A673 (cell line): ENCODE measurements at regions not wholly inside any gene's neighbourhood (a gene's known extent, or its start where the extent isn't known, plus 50 kb on each side); places are given as distances from the start of the nearest gene placed in this dataset.

ENCODE experiments used
- BruUV-seq: library from RNA; stranded (reverse); fragments of 400-500 nt; replicated peaks from 2 replicates; lab custom pipeline; 2021; lab: Mats Ljungman, UMichigan
- CTCF ChIA-PET: fragments of 300-600 bp; sonication (Branson Sonifier 250); formaldehyde crosslinking; loops from one replicate; lab custom pipeline; 2022; ENCODE audit warnings: antibody characterized with exemption; lab: Charles Lee
- POLR2A ChIA-PET: fragments of 300-600 bp; sonication (Branson Sonifier 250); formaldehyde crosslinking; loops from one replicate; lab custom pipeline; 2022; ENCODE audit warnings: antibody characterized with exemption; ENCODE audit not compliant: low non-redundant PET; lab: Charles Lee
- DNase-seq: peaks from one replicate; pipeline ENCODE4 v3.0.0-alpha.2; 2015; ENCODE audit warnings: low spot score
- H3K27ac ChIP-seq: fragments of 200-600 bp; sonication (generic); 2 replicates; pipeline ENCODE4 v1.5.1; 2016; ENCODE audit warnings: mixed run types, low read depth, mild to moderate bottlenecking, mixed read lengths, antibody characterized with exemption, low read length; ENCODE audit not compliant: poor library complexity, severe bottlenecking
- H3K27me3 ChIP-seq: fragments of 200-600 bp; sonication (generic); replicated peaks from 2 replicates; pipeline ENCODE4 v1.6.1; 2017; ENCODE audit warnings: mixed run types, low read depth, mild to moderate bottlenecking, mixed read lengths, antibody characterized with exemption, low read length; ENCODE audit not compliant: insufficient read depth, poor library complexity
- H3K36me3 ChIP-seq: fragments of 200-600 bp; sonication (generic); 2 replicates; pipeline ENCODE4 v1.6.1; 2016; ENCODE audit warnings: mixed run types, mild to moderate bottlenecking, mixed read lengths, antibody characterized with exemption, low read length; ENCODE audit not compliant: insufficient read depth, poor library complexity, severe bottlenecking
- H3K4me1 ChIP-seq: fragments of 200-600 bp; sonication (generic); 2 replicates; pipeline ENCODE4 v1.6.1; 2017; ENCODE audit warnings: mixed run types, mild to moderate bottlenecking, mixed read lengths, antibody characterized with exemption, low read length; ENCODE audit not compliant: insufficient read depth, poor library complexity, severe bottlenecking
- H3K4me3 ChIP-seq: fragments of 200-600 bp; sonication (generic); 2 replicates; pipeline ENCODE4 v1.5.1; 2016; ENCODE audit warnings: low read depth, mixed run types, mild to moderate bottlenecking, mixed read lengths, low read length; ENCODE audit not compliant: poor library complexity, severe bottlenecking
- H3K9me3 ChIP-seq: fragments of 200-600 bp; sonication (generic); 2 replicates; pipeline ENCODE4 v1.6.1; 2016; ENCODE audit warnings: mixed run types, low read depth, mild to moderate bottlenecking, mixed read lengths, antibody characterized with exemption, low read length; ENCODE audit not compliant: poor library complexity, severe bottlenecking
- CTCF ChIP-seq: fragments of 300-800, 200-600 bp; sonication (generic); conservative IDR thresholded peaks from 2 replicates; pipeline ENCODE4 v1.5.1; 2017; ENCODE audit warnings: low read depth, mild to moderate bottlenecking, antibody characterized with exemption, low read length, moderate library complexity, mixed read lengths
- EZH2 ChIP-seq: fragments of 200-600 bp; sonication (generic); IDR thresholded peaks from 2 replicates; pipeline ENCODE4 v1.6.1; 2017; ENCODE audit warnings: borderline replicate concordance, low read depth, mild to moderate bottlenecking, mixed read lengths, antibody characterized with exemption, low read length; ENCODE audit not compliant: poor library complexity, severe bottlenecking
- intact Hi-C: fragments of 100-400 bp; cut with micrococcal nuclease; formaldehyde crosslinking; loops from one replicate; pipeline ENCODE4 v1.10.0; 2022; ENCODE audit not compliant: unreplicated experiment

- intact Hi-C loops, result no loop called here
- no peak for DNase-seq
- Histone ChIP-seq H3K9me3 (no peaks in the 10 kb centered on the region), H3K4me1 (peaks cover 4% of the 10 kb centered on the region), H3K27ac (no peak overlapping the region), H3K4me3 (no peak overlapping the region), H3K36me3 (no peaks in the 10 kb centered on the region), H3K27me3 (no peaks in the 10 kb centered on the region)
- CTCF ChIA-PET, result no interaction called here
- BruUV-seq, result no TSS peak
- POLR2A ChIA-PET, result interaction anchor here (0.5 kb wide), 1 partner anchor 1502 kb away, joined by 6 read pairs; no protein-coding TSS in a partner anchor
- TF ChIP-seq CTCF (no peak), EZH2 (no peak)
Measured at GRCh38 chr9:31574006-31574765, 810.3 kb upstream of the ACO1 start.

GRCh38 chr9:31582071-31582470 is 802.4 kb upstream of the ACO1 start:
- H3K36me3 ChIP-seq, result no peaks in the 10 kb centered on the region
- peak; percentile 21 for DNase-seq
- TF ChIP-seq CTCF (no peak), EZH2 (no peak)
- no peak overlapping the region for H3K4me3 ChIP-seq
- H3K27ac ChIP-seq, result no peak overlapping the region
- no TSS peak for BruUV-seq
- H3K4me1 ChIP-seq, result peaks cover 16% of the 10 kb centered on the region
- intact Hi-C loops, result no loop called here
- ChIA-PET CTCF (no interaction called here), POLR2A (no interaction called here)
- no peaks in the 10 kb centered on the region for H3K27me3 ChIP-seq
- H3K9me3 ChIP-seq, result no peaks in the 10 kb centered on the region

- DNase-seq, result no peak
- Histone ChIP-seq H3K27ac (no peak overlapping the region), H3K4me3 (no peak overlapping the region), H3K4me1 (peaks cover 13% of the 10 kb centered on the region), H3K9me3 (no peaks in the 10 kb centered on the region), H3K27me3 (no peaks in the 10 kb centered on the region), H3K36me3 (no peaks in the 10 kb centered on the region)
- BruUV-seq, result no TSS peak
- TF ChIP-seq EZH2 (no peak), CTCF (no peak)
- POLR2A ChIA-PET, result no interaction called here
- intact Hi-C loops, result no loop called here
- CTCF ChIA-PET, result no interaction called here
Measured at GRCh38 chr9:31582561-31582960, 801.9 kb upstream of the ACO1 start.
